Naive thymus-derived CD4-positive, alpha-beta T cell (primary cell): ENCODE measurements at regions not wholly inside any gene's neighbourhood (a gene's known extent, or its start where the extent isn't known, plus 50 kb on each side); places are given as distances from the start of the nearest gene placed in this dataset.

Source experiments
- ATAC-seq: fragments of 150-1000 bp; cut with Tn5 transposase; 2 replicates; pipeline ENCODE4 v1.10.0; 2021; ENCODE audit warnings: mild to moderate bottlenecking, moderate library complexity
- CTCF ChIA-PET: fragments of 350-600 bp; sonication (Branson Sonifier 250); formaldehyde crosslinking; loops from one replicate; lab custom pipeline; 2021; ENCODE audit warnings: antibody characterized with exemption; lab: Charles Lee
- POLR2A ChIA-PET: fragments of 350-600 bp; sonication (Branson Sonifier 250); formaldehyde crosslinking; loops from one replicate; lab custom pipeline; 2021; ENCODE audit warnings: antibody characterized with exemption, inconsistent platforms; lab: Charles Lee
- DNase-seq, 9 donors: peaks; one replicate each; pipeline versions ENCODE4 v3.0.0 to v3.0.0-alpha.2; 2020 to 2022; ENCODE audit warnings: mixed read lengths in 1 of 9
- H3K27ac ChIP-seq: one replicate; pipeline ENCODE4 v1.7.0; 2013; ENCODE audit warnings: mild to moderate bottlenecking, low read depth, low read length, moderate library complexity
- H3K27me3 ChIP-seq, 2 donors: one replicate each; pipeline ENCODE4 v1.7.0; 2013; ENCODE audit warnings: low read length in 2 of 2, mild to moderate bottlenecking in 2 of 2, moderate library complexity in 2 of 2; ENCODE audit not compliant: control insufficient read depth in 2 of 2, insufficient read depth in 2 of 2
- H3K36me3 ChIP-seq, 3 experiments: 1 replicate in 2 of 3; 2 replicates in 1 of 3; pipeline ENCODE4 v1.7.0; 2013; ENCODE audit warnings: low read length in 3 of 3, mild to moderate bottlenecking in 3 of 3, moderate library complexity in 1 of 3; ENCODE audit not compliant: insufficient read depth in 3 of 3, control insufficient read depth in 2 of 3
- H3K4me1 ChIP-seq, 2 donors: one replicate each; pipeline ENCODE4 v1.7.0; 2013; ENCODE audit warnings: low read length in 2 of 2, mild to moderate bottlenecking in 2 of 2, moderate library complexity in 1 of 2; ENCODE audit not compliant: control insufficient read depth in 2 of 2, insufficient read depth in 2 of 2
- H3K4me3 ChIP-seq: 2 replicates; pipeline ENCODE4 v1.7.0; 2013; ENCODE audit warnings: mild to moderate bottlenecking, low read length
- H3K9me3 ChIP-seq, 3 experiments: 1 replicate in 2 of 3; 2 replicates in 1 of 3; pipeline ENCODE4 v1.7.0; 2013; ENCODE audit warnings: low read length in 3 of 3; ENCODE audit not compliant: control insufficient read depth in 2 of 3
- H3K27ac Mint-ChIP-seq, 9 donors: one replicate each; pipeline ENCODE4 v1.8.0; 2020 to 2022; ENCODE audit warnings: mixed read lengths in 9 of 9, mild to moderate bottlenecking in 8 of 9, moderate library complexity in 5 of 9, inconsistent platforms in 2 of 9
- H3K27me3 Mint-ChIP-seq, 5 donors: one replicate each; pipeline ENCODE4 v1.8.0; 2021 to 2022; ENCODE audit warnings: mixed read lengths in 5 of 5, mild to moderate bottlenecking in 1 of 5
- H3K36me3 Mint-ChIP-seq, 5 donors: one replicate each; pipeline ENCODE4 v1.8.0; 2020 to 2022; ENCODE audit warnings: mixed read lengths in 5 of 5, mild to moderate bottlenecking in 3 of 5, inconsistent platforms in 1 of 5
- H3K4me1 Mint-ChIP-seq, 7 donors: one replicate each; pipeline ENCODE4 v1.8.0; 2020 to 2022; ENCODE audit warnings: mixed read lengths in 7 of 7, mild to moderate bottlenecking in 3 of 7, inconsistent platforms in 1 of 7
- H3K4me3 Mint-ChIP-seq, 10 donors: one replicate each; pipeline ENCODE4 v1.8.0; 2020 to 2022; ENCODE audit warnings: mild to moderate bottlenecking in 10 of 10, mixed read lengths in 10 of 10, moderate library complexity in 6 of 10, inconsistent platforms in 2 of 10
- H3K9me3 Mint-ChIP-seq, 11 donors: one replicate each; pipeline ENCODE4 v1.8.0; 2020 to 2022; ENCODE audit warnings: mixed read lengths in 11 of 11, mild to moderate bottlenecking in 4 of 11, inconsistent platforms in 1 of 11, moderate library complexity in 1 of 11
- intact Hi-C, 2 donors: fragments of 100-400 bp; cut with micrococcal nuclease; formaldehyde crosslinking; loops; one replicate each; pipeline ENCODE4 v1.15.1; 2023

- Histone ChIP-seq H3K9me3 (no peaks in the 10 kb centered on the region), H3K27ac (no peak overlapping the region), H3K4me1 (peaks cover 0 to 10% of the 10 kb centered on the region in 2 donors), H3K36me3 (no peaks in the 10 kb centered on the region), H3K4me3 (no peak overlapping the region), H3K27me3 (no peaks in the 10 kb centered on the region)
- CTCF ChIA-PET: no interaction called here
- intact Hi-C loops: no loop called here
- Mint-ChIP-seq H3K9me3 (peaks cover 2 to 18% (median 10%) of the 10 kb centered on the region in 11 donors), H3K36me3 (peaks cover 7 to 31% (median 12%) of the 10 kb centered on the region in 5 donors), H3K4me3 (peak overlapping the region in 1 of 10 donors; percentile 40), H3K27me3 (no peaks in the 10 kb centered on the region), H3K27ac (peak overlapping the region in 5 of 9 donors; percentile 14 to 77 (median 46)), H3K4me1 (peaks cover 21 to 70% (median 54%) of the 10 kb centered on the region in 7 donors)
- DNase-seq (no peak), ATAC-seq (peak; percentile 81)
- POLR2A ChIA-PET: interaction anchor here (0.6 to 1.5 kb wide), 4 partner anchors 8 to 38 kb away, joined by 3 to 9 read pairs (median 4); no protein-coding TSS in a partner anchor
Measured at GRCh38 chr2:234414596-234414995, 82.3 kb downstream of the ARL4C start.

- H3K4me3 ChIP-seq: no peak overlapping the region
- H3K36me3 Mint-ChIP-seq: peaks cover 0 to 20% (median 3%) of the 10 kb centered on the region in 5 donors
- ATAC-seq (no peak), DNase-seq (no peak)
- peaks cover 0 to 9% (median 5%) of the 10 kb centered on the region in 11 donors for H3K9me3 Mint-ChIP-seq
- no peak overlapping the region for H3K4me3 Mint-ChIP-seq
- CTCF ChIA-PET: interaction anchor here (1.1 to 1.5 kb wide), 3 partner anchors 8 to 17 kb away, joined by 3 to 4 read pairs (median 3); no protein-coding TSS in a partner anchor
- intact Hi-C loops: no loop called here
- H3K27me3 ChIP-seq: no peaks in the 10 kb centered on the region
- H3K9me3 ChIP-seq: no peaks in the 10 kb centered on the region
- H3K4me1 ChIP-seq: peaks cover 0 to 10% of the 10 kb centered on the region in 2 donors
- POLR2A ChIA-PET: interaction anchor here (0.6 to 4.1 kb wide), 11 partner anchors 9 to 125 kb away, joined by 3 to 33 read pairs (median 4); partner anchors contain the start of gene ARL4C
- no peaks in the 10 kb centered on the region for H3K27me3 Mint-ChIP-seq
- H3K36me3 ChIP-seq: no peaks in the 10 kb centered on the region
- H3K4me1 Mint-ChIP-seq: peaks cover 17 to 60% (median 46%) of the 10 kb centered on the region in 7 donors
- H3K27ac Mint-ChIP-seq: peak overlapping the region in 5 of 9 donors; percentile 10 to 84 (median 51)
- H3K27ac ChIP-seq: no peak overlapping the region
Measured at GRCh38 chr2:234412726-234413125, 84.2 kb downstream of the ARL4C start.

- no peaks in the 10 kb centered on the region for H3K27me3 ChIP-seq
- H3K4me3 Mint-ChIP-seq: no peak overlapping the region
- H3K27ac ChIP-seq: no peak overlapping the region
- H3K4me1 ChIP-seq: peaks cover 0 to 10% of the 10 kb centered on the region in 2 donors
- intact Hi-C loops: no loop called here
- CTCF ChIA-PET: interaction anchor here (0.6 to 1.5 kb wide), 5 partner anchors 9 to 176 kb away, joined by 3 to 6 read pairs (median 4); no protein-coding TSS in a partner anchor
- H3K4me1 Mint-ChIP-seq: peaks cover 17 to 52% (median 42%) of the 10 kb centered on the region in 7 donors
- no peaks in the 10 kb centered on the region for H3K36me3 ChIP-seq
- no peak for DNase-seq
- no peak overlapping the region for H3K4me3 ChIP-seq
- POLR2A ChIA-PET: interaction anchor here (0.8 to 4.1 kb wide), 10 partner anchors 8 to 119 kb away, joined by 3 to 33 read pairs (median 4); no protein-coding TSS in a partner anchor
- peak overlapping the region in 5 of 9 donors; percentile 8 to 84 (median 20) for H3K27ac Mint-ChIP-seq
- H3K9me3 Mint-ChIP-seq: peaks cover 0 to 5% (median 1%) of the 10 kb centered on the region in 11 donors
- H3K27me3 Mint-ChIP-seq: no peaks in the 10 kb centered on the region
- H3K36me3 Mint-ChIP-seq: peaks cover 0 to 17% (median 0%) of the 10 kb centered on the region in 5 donors
- ATAC-seq: no peak
- no peaks in the 10 kb centered on the region for H3K9me3 ChIP-seq
Measured at GRCh38 chr2:234411793-234412192, 85.1 kb downstream of the ARL4C start.

- H3K27ac ChIP-seq: no peak overlapping the region
- H3K4me3 Mint-ChIP-seq: no peak overlapping the region
- H3K27ac Mint-ChIP-seq: peak overlapping the region in 4 of 9 donors; percentile 14 to 41 (median 27)
- peaks cover 18 to 58% (median 48%) of the 10 kb centered on the region in 7 donors for H3K4me1 Mint-ChIP-seq
- H3K27me3 Mint-ChIP-seq: no peaks in the 10 kb centered on the region
- no peaks in the 10 kb centered on the region for H3K36me3 ChIP-seq
- ChIA-PET CTCF (interaction anchor here (1.3 kb wide), 1 partner anchor 11 kb away, joined by 6 read pairs; no protein-coding TSS in a partner anchor), POLR2A (interaction anchor here (1.7 to 4.1 kb wide), 2 partner anchors 11 to 13 kb away, joined by 4 to 33 read pairs; no protein-coding TSS in a partner anchor)
- H3K36me3 Mint-ChIP-seq: peaks cover 0 to 14% (median 0%) of the 10 kb centered on the region in 5 donors
- intact Hi-C loops: no loop called here
- no peaks in the 10 kb centered on the region for H3K27me3 ChIP-seq
- H3K9me3 Mint-ChIP-seq: peaks cover 0 to 3% (median 0%) of the 10 kb centered on the region in 11 donors
- no peak for DNase-seq
- ATAC-seq: no peak
- H3K9me3 ChIP-seq: no peaks in the 10 kb centered on the region
- no peak overlapping the region for H3K4me3 ChIP-seq
- peaks cover 7 to 10% of the 10 kb centered on the region in 2 donors for H3K4me1 ChIP-seq
Measured at GRCh38 chr2:234410526-234410925, 86.4 kb downstream of the ARL4C start.

GRCh38 chr2:234409590-234409989, 87.3 kb downstream of the ARL4C start:
- Mint-ChIP-seq H3K9me3 (peaks cover 0 to 1% (median 0%) of the 10 kb centered on the region in 11 donors), H3K27ac (peak overlapping the region in 1 of 9 donors; percentile 12), H3K4me1 (peaks cover 14 to 56% (median 44%) of the 10 kb centered on the region in 7 donors), H3K27me3 (no peaks in the 10 kb centered on the region), H3K36me3 (peaks cover 0 to 11% (median 0%) of the 10 kb centered on the region in 5 donors), H3K4me3 (no peak overlapping the region)
- CTCF ChIA-PET: no interaction called here
- ATAC-seq: no peak
- peaks cover 7 to 10% of the 10 kb centered on the region in 2 donors for H3K4me1 ChIP-seq
- no peak for DNase-seq
- H3K9me3 ChIP-seq: no peaks in the 10 kb centered on the region
- POLR2A ChIA-PET: interaction anchor here (1.2 to 4.1 kb wide), 2 partner anchors 12 to 80 kb away, joined by 3 to 33 read pairs; no protein-coding TSS in a partner anchor
- intact Hi-C loops: no loop called here
- H3K27me3 ChIP-seq: no peaks in the 10 kb centered on the region
- H3K36me3 ChIP-seq: no peaks in the 10 kb centered on the region
- H3K27ac ChIP-seq: no peak overlapping the region
- no peak overlapping the region for H3K4me3 ChIP-seq

- CTCF ChIA-PET: interaction anchor here (1.4 kb wide), 1 partner anchor 90 kb away, joined by 3 read pairs; no protein-coding TSS in a partner anchor
- ATAC-seq: no peak
Measured at GRCh38 chr2:234406085-234406484, 90.8 kb downstream of the ARL4C start.

More at GRCh38 chr2:234406085-234406484, 90.8 kb downstream of the ARL4C start:
- H3K27me3 Mint-ChIP-seq: no peaks in the 10 kb centered on the region
- Histone ChIP-seq H3K9me3 (no peaks in the 10 kb centered on the region), H3K27ac (no peak overlapping the region), H3K36me3 (no peaks in the 10 kb centered on the region), H3K27me3 (no peaks in the 10 kb centered on the region), H3K4me1 (peaks cover 6 to 7% of the 10 kb centered on the region in 2 donors), H3K4me3 (no peak overlapping the region)
- H3K4me3 Mint-ChIP-seq: no peak overlapping the region
- H3K4me1 Mint-ChIP-seq: peaks cover 16 to 63% (median 57%) of the 10 kb centered on the region in 7 donors
- POLR2A ChIA-PET: interaction anchor here (1.1 to 2.0 kb wide), 3 partner anchors 9 to 12 kb away, joined by 3 to 5 read pairs (median 4); no protein-coding TSS in a partner anchor
- H3K27ac Mint-ChIP-seq: peak overlapping the region in 1 of 9 donors; percentile 55
- intact Hi-C loops: loop anchor here in 1 of 2 donors (2.0 kb wide), 1 partner anchor 13 kb away; no protein-coding TSS in a partner anchor
- no peak for DNase-seq
- peaks cover 0 to 13% (median 0%) of the 10 kb centered on the region in 5 donors for H3K36me3 Mint-ChIP-seq
- peaks cover 0 to 3% (median 0%) of the 10 kb centered on the region in 11 donors for H3K9me3 Mint-ChIP-seq
